ENCODE measurements at regions not wholly inside any gene's neighbourhood (a gene's known extent, or its start where the extent isn't known, plus 50 kb on each side); places are given as distances from the start of the nearest gene placed in this dataset.

DNA sequence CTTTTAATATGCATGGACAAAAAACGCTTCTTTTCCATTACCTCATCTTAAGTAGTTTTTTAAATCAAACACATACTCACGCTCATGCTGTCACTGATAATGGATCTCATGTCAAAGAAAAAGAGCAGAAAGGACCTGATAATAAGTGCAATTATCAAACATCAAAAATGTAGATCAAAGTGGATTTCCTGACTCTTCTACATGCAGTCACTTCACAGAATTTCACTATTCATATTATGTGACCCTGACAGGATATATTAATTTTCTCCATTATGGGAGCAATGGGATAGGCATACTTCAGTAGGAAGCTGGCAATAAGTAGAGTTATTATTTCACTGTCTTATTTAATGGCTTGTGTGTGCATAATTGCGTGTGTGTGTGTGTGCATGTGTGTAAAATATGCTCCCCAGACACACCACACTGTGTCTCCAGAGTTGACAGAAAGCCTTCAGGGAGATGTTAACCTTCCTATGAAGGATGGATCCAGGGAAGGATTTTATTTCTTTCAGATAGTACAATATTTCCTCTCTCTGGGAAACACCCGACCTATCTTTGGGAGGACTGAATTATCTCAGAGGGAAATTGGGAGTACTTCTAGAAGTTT is 445.2 kb downstream of the SH2D1A start:
- Histone ChIP-seq H3K27ac (no peak overlapping the region), H3K27me3 (no peaks in the 10 kb centered on the region), H3K4me1 (no peaks in the 10 kb centered on the region), H3K4me3 (no peak overlapping the region), H3K36me3 (no peaks in the 10 kb centered on the region), H3K9me3 (no peaks in the 10 kb centered on the region)
- DNase-seq (ENCODE audit: low spot score in 2 of 2): no peak
- 66 to 84% methylated on average over 4 of the region's 4 CpGs for WGBS, 2 donors
- TF ChIP-seq EP300 (IDR thresholded peaks at IDR 0.05) (no peak), POLR2A (IDR thresholded peaks at IDR 0.05) (no peak)
- TF ChIP-seq, protein P1, sequence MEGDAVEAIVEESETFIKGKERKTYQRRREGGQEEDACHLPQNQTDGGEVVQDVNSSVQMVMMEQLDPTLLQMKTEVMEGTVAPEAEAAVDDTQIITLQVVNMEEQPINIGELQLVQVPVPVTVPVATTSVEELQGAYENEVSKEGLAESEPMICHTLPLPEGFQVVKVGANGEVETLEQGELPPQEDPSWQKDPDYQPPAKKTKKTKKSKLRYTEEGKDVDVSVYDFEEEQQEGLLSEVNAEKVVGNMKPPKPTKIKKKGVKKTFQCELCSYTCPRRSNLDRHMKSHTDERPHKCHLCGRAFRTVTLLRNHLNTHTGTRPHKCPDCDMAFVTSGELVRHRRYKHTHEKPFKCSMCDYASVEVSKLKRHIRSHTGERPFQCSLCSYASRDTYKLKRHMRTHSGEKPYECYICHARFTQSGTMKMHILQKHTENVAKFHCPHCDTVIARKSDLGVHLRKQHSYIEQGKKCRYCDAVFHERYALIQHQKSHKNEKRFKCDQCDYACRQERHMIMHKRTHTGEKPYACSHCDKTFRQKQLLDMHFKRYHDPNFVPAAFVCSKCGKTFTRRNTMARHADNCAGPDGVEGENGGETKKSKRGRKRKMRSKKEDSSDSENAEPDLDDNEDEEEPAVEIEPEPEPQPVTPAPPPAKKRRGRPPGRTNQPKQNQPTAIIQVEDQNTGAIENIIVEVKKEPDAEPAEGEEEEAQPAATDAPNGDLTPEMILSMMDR (IDR thresholded peaks at IDR 0.05): no peak

DNA sequence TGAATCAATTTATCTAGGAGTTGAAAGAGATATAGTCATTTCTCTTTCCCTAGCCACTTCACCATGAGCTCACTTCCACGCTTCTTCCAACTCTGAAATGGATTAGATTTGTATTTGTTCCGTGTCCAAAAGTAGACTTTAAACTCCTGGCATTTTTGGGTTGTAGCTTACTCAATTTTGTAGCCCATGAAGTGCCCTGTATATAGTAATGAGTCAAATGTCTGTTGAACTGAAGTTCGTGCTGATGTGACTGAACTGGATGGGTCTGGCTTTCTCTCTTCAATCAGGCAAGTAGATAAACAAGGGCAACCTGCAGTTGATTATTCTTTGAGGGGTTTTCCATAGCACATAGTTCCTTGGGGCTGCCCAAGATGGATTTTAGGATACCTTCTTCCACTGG is 450.6 kb downstream of the SH2D1A start:
- WGBS, 2 donors: 60 to 86% methylated on average over 3 of the region's 3 CpGs
- peaks cover 0 to 17% (median 3%) of the 10 kb centered on the region in 4 donors for H3K9me3 ChIP-seq

DNA sequence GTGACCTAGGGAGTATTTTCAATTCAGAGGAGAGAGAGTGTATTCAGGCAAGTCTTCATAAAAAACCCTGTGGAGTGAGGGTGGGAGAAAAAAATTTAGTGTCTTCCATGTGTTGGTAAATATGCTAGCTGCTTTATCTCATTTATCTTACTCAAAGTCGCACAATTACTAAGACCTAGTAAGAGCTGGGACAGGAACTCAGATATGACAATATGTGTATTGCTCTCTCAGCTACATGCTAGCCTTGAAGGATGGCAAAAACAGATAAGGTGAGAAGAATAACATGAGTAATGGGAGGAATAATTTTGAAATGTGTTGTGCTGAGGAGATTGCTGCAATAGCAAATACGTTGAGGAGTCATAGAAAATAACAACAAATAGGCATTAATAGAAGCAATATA is 458.6 kb downstream of the SH2D1A start:
- no peak for DNase-seq (ENCODE audit: low spot score in 2 of 2)
- H3K4me3 ChIP-seq: no peak overlapping the region
- peaks cover 0 to 6% (median 0%) of the 10 kb centered on the region in 4 donors for H3K9me3 ChIP-seq
- no peaks in the 10 kb centered on the region for H3K4me1 ChIP-seq
- no peaks in the 10 kb centered on the region for H3K27me3 ChIP-seq
- WGBS, 2 donors: 71 to 82% methylated on average over 2 of the region's 2 CpGs
- no peaks in the 10 kb centered on the region for H3K36me3 ChIP-seq
- TF ChIP-seq, protein P1 (IDR thresholded peaks at IDR 0.05): no peak
- no peak for TF ChIP-seq EP300 (IDR thresholded peaks at IDR 0.05)
- no peak for TF ChIP-seq POLR2A (IDR thresholded peaks at IDR 0.05)
- no peak overlapping the region for H3K27ac ChIP-seq

More for the DNA sequence above, 450.6 kb downstream of the SH2D1A start:
- no peak overlapping the region for H3K27ac ChIP-seq
- no peak for DNase-seq (ENCODE audit: low spot score in 2 of 2)
- no peaks in the 10 kb centered on the region for H3K27me3 ChIP-seq
- H3K4me3 ChIP-seq: no peak overlapping the region
- H3K4me1 ChIP-seq: no peaks in the 10 kb centered on the region
- TF ChIP-seq EP300 (IDR thresholded peaks at IDR 0.05) (no peak), POLR2A (IDR thresholded peaks at IDR 0.05) (no peak)
- TF ChIP-seq, protein P1 (IDR thresholded peaks at IDR 0.05): no peak
- H3K36me3 ChIP-seq: no peaks in the 10 kb centered on the region

GRCh38 chrX:124805486-124805885 is 459.1 kb downstream of the SH2D1A start:
- WGBS, 2 donors: 87 to 91% methylated on average over 3 to 4 of the region's 4 CpGs
- Histone ChIP-seq H3K4me1 (no peaks in the 10 kb centered on the region), H3K9me3 (peaks cover 0 to under 1% (median 0%) of the 10 kb centered on the region in 4 donors), H3K4me3 (no peak overlapping the region), H3K27me3 (no peaks in the 10 kb centered on the region), H3K27ac (no peak overlapping the region), H3K36me3 (no peaks in the 10 kb centered on the region)
- DNase-seq (ENCODE audit: low spot score in 2 of 2): no peak
- TF ChIP-seq EP300 (IDR thresholded peaks at IDR 0.05) (no peak), POLR2A (IDR thresholded peaks at IDR 0.05) (no peak)
- TF ChIP-seq, protein P1 (IDR thresholded peaks at IDR 0.05): no peak

DNA sequence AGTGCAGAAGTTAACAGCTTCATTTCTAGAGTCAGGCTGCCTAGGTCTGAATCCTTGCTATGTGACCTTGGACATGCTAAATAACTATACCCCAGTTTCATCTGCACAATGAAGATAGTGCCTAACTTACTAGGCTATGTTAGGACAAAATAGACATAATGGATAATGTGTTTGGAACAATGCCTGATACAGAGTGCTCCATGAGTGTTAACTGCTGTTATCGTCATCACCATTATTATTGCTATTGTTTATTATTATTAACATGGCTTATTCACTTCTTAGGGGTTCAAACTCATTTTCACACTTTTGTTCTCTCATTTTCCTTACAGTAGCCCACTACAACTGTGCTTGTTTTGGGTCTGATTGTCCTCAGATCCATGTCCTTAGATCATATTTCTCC is 467.7 kb downstream of the SH2D1A start:
- Histone ChIP-seq H3K27ac (no peak overlapping the region), H3K4me1 (no peaks in the 10 kb centered on the region), H3K27me3 (no peaks in the 10 kb centered on the region), H3K36me3 (no peaks in the 10 kb centered on the region), H3K4me3 (no peak overlapping the region), H3K9me3 (no peaks in the 10 kb centered on the region)
- WGBS, 2 donors: 46 to 56% methylated on average over 1 of the region's 1 CpG
- no peak for DNase-seq (ENCODE audit: low spot score in 2 of 2)
- TF ChIP-seq EP300 (IDR thresholded peaks at IDR 0.05) (no peak), POLR2A (IDR thresholded peaks at IDR 0.05) (no peak)
- TF ChIP-seq, protein P1 (IDR thresholded peaks at IDR 0.05): no peak
